Activated T-helper 9 cell treated with anti-CD3 and anti-CD28 coated beads, Interleukin-2, amount 50 U/mL, for 16 hours (primary cell): ENCODE measurements at regions not wholly inside any gene's neighbourhood (a gene's known extent, or its start where the extent isn't known, plus 50 kb on each side); places are given as distances from the start of the nearest gene placed in this dataset.
A peak's percentile ranks its signal among the peaks of the same experiment; 100 is the strongest.
"Not testable (repeated sequence)": the region's sequence is repeated elsewhere in the genome, so short reads cannot be mapped to it uniquely, and the experiment has no call there.

Source experiments
- DNase-seq: peaks from one replicate; pipeline ENCODE4 v3.0.0-alpha.2; 2020; ENCODE audit warnings: low read depth

- DNase-seq, result not testable (repeated sequence)
Observed at GRCh38 chr17:21470422-21470821, 94.3 kb downstream of the KCNJ12 start.

DNA sequence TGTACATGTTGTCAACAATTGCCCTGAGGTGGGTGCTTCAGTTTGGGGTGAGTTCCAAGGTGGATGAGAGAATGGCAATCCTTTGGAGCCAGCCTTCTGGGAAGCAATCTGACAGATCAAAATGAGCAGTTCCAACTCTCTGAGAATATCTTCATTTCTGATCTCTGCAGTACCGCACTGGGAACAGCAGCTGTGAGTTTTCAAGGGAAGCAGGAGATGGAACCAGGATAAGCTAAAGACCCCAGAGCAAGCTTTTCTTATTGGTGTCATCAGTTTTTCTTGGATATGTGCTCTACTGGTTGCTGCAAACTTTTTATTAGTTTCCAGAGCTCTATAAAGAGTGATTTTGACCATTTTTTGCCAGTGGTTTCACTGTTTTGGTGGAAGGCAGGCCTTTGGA lies 94.7 kb downstream of the KCNJ12 start:
- DNase-seq, result no peak

- DNase-seq, result no peak
Observed at GRCh38 chr17:21474815-21475214, 98.7 kb downstream of the KCNJ12 start.

- no peak for DNase-seq
Observed at GRCh38 chr17:21475571-21475970, 99.4 kb downstream of the KCNJ12 start.

- no peak for DNase-seq
Observed at GRCh38 chr17:21476867-21477266, 100.7 kb downstream of the KCNJ12 start.

- DNase-seq, result no peak
Observed at GRCh38 chr17:21482189-21482865, 106.2 kb downstream of the KCNJ12 start.

GRCh38 chr17:21488043-21488442 lies 111.9 kb downstream of the KCNJ12 start:
- not testable (repeated sequence) for DNase-seq

DNA sequence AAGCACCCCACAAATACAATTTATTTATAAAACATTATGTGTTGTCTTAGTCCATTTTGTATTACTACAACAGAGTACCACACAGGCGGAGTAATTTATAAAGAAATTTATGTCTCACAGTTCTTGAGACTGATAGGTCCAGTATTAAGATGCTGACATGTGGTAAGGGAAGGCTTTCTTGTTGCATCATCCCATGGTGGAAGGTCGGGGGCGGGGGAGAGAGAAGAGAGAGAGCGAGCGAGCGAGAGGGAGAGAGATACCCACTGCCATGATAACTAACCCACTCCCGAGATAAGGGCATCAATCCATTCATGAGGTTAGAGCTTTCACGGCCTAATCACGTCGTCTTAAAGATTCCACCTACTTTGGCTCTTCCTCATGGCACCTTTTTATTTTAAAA lies 117.8 kb downstream of the KCNJ12 start:
- no peak for DNase-seq

- no peak for DNase-seq
Observed at GRCh38 chr17:21495281-21495680, 119.1 kb downstream of the KCNJ12 start.

DNA sequence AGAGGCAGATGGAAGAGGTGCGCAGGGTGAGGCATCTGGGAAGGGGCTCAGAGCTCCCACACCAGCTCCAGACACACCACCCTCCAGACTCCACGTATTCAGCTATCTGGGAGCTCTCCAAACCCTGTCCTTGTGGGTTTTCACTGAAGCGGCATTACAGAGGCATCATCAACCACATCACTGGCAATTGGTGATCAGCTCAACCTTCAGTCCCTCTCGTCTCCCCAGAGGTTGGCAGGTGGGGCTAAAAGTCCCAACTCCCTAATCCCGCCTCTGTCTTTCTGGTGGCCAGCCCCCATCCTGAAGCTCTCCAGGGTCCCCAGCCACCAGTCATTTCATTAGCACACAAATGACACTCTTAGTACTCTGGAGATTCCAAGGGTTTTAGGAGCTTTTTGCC lies 123.9 kb downstream of the KCNJ12 start:
- DNase-seq, result no peak

DNA sequence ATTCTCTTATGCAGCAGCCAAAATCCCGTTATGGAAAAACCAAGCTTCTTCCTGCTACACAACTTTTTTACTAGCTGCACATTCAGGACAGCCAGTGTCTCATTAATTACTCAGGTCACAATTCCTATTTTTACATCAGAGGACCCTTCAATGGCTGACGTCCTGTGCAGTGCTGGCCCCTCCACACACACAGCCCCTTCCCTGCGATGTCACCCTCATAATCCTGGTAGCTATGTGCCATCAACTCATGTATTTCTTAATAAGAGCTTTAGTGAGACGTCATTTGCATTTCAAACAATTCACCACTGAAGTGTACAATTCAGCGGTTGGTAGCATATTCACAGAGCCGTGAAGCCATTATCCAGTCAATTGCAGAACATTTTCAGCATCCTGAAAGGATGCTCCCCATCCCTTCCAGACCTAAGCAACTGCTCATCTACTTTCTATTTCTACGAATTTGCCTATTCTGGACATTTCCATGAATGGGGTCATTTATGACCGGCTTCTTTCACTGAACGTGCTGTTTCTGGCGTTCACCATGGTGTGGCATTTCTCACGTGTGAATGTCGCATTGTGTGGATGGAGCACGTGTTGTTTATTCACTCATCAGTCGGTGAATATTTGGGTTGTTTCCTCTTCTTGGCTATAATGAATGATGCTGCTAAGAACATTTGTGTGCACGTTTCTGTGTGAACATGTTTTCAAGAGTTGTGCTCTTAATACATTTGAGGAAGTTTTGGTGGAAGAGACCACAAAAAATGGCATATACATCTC lies 126.0 kb downstream of the KCNJ12 start:
- not testable (repeated sequence) for DNase-seq

- DNase-seq, result no peak
Observed at GRCh38 chr17:21505819-21506815, 130.0 kb downstream of the KCNJ12 start.

GRCh38 chr17:21507806-21508205 lies 131.6 kb downstream of the KCNJ12 start:
- DNase-seq, result not testable (repeated sequence)

DNA sequence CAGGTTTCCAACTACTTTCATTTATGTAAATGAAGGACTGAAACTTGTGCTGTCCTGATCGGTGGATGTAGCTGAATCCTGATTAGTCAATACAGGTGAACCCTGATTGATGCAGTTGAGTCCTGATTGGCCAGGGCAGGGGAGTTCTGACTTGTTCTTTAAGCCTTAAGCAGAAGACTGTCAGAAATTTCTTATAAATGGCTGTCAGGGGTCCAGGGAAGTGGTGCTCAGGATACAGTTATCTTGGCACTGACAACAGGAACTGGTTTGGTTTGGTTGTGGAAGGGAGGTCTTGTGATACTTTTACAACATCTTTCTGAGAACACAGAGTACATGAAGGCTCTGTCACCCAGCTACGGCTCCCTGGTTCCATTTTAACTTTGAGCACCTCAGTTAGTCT lies 132.1 kb downstream of the KCNJ12 start:
- DNase-seq, result no peak

- not testable (repeated sequence) for DNase-seq
Observed at GRCh38 chr17:21509356-21509755, 133.2 kb downstream of the KCNJ12 start.

DNA sequence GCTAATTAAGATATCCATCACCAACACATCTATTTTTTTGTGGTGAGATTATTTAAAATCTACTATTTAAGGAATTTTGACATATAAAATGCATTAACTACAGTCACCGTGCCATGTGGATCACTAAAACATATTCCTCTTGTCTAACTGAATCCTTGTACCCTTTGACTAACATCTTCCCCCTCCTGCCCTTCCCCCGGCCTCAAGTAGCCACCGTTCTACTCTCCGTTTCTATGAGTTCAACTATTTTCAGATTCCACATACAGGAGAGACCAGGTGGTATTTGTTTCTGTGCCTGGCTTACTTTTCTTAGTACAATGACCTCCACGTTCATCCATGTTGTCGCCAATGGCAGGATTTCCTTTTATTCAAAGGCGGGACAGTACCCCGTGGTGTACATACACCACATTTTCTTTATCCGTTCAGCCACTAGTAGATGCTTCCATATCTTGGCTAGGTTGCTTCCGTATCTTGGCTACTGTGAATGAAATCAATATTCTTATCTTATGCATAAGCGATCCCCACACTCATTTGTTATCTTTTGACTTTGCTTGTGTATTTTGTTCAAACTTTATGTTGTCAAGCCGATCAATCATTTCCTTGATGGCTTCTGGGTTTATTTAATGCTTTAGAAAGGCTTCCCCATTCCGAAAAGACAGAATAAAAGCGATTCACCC lies 134.7 kb downstream of the KCNJ12 start:
- no peak for DNase-seq

- DNase-seq, result peak; percentile 43
Observed at GRCh38 chr17:21511363-21512195, 135.4 kb downstream of the KCNJ12 start.

GRCh38 chr17:21512307-21513011 lies 136.3 kb downstream of the KCNJ12 start:
- DNase-seq, result no peak

- peak; percentile 68 for DNase-seq
Observed at GRCh38 chr17:21513012-21513570, 136.9 kb downstream of the KCNJ12 start.

GRCh38 chr17:21514567-21514966 lies 138.4 kb downstream of the KCNJ12 start:
- DNase-seq, result not testable (repeated sequence)
